Gastrocnemius medialis (tissue), 4 donors: ENCODE measurements at regions not wholly inside any gene's neighbourhood (a gene's known extent, or its start where the extent isn't known, plus 50 kb on each side); places are given as distances from the start of the nearest gene placed in this dataset.

Source experiments
- CTCF ChIP-seq, 5 experiments: fragments of 450-650 bp in 3 of 5; fragments of 200-600 bp in 2 of 5; sonication (generic) in 2 of 5; IDR thresholded peaks in 4 of 5; conservative IDR thresholded peaks in 1 of 5; 1 replicate in 4 of 5; 2 replicates in 1 of 5; pipeline ENCODE4 v1.5.1; 2016 to 2019; ENCODE audit warnings: antibody characterized with exemption in 5 of 5, mild to moderate bottlenecking in 3 of 5, moderate library complexity in 3 of 5
- POLR2A ChIP-seq, 2 donors: fragments of 450-650 bp; IDR thresholded peaks; one replicate each; pipeline ENCODE4 v1.6.1; 2017; ENCODE audit warnings: antibody characterized with exemption in 2 of 2, mild to moderate bottlenecking in 2 of 2, moderate library complexity in 2 of 2

- no peak for TF ChIP-seq CTCF (IDR thresholded peaks at IDR 0.05 in 4 of 5, conservative IDR thresholded peaks at IDR 0.05 in 1 of 5)
- TF ChIP-seq POLR2A (IDR thresholded peaks at IDR 0.05): no peak
Observed at GRCh38 chrX:36950495-36951253, 57.5 kb upstream of the FAM47C start.
